ENCODE measurements at regions not wholly inside any gene's neighbourhood (a gene's known extent, or its start where the extent isn't known, plus 50 kb on each side); places are given as distances from the start of the nearest gene placed in this dataset.
"Not testable (repeated sequence)": the region's sequence is repeated elsewhere in the genome, so short reads cannot be mapped to it uniquely, and the experiment has no call there.

DNA sequence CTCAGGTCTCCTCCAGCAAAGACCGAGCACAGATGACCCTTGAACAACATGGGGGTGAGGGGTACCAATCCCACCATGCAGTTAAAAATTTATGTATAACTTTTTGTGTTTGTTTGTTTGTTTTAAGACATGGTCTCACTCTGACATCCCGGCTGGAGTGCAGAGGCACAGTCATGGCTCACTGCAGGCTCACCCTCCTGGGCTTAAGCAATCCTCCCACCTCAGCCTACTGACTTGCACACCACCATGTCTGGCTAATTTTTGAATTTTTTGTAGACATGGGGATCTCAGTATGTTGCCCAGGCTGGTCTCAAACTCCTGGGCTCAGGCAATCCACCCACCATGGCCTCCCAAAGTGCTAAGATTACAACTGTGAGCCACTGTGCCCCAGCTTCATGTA, 231.0 kb upstream of the PIK3R1 start:
- 36% methylated on average over 2 of the region's 2 CpGs for WGBS (ENCODE audit: missing lambda C conversion rate)
- H3K4me1 ChIP-seq: no peaks in the 10 kb centered on the region
- POLR2A ChIA-PET: no interaction called here
- H3K4me3 ChIP-seq: no peak overlapping the region
- ATAC-seq (no peak), FAIRE-seq (no peak), DNase-seq (ENCODE audit: low read depth in 1 of 2, low spot score in 1 of 2) (no peak)
- H3K9me3 ChIP-seq: no peaks in the 10 kb centered on the region
- CTCF ChIA-PET: no interaction called here
- TF ChIP-seq FOSB (CRISPR knock-in tag; IDR thresholded peaks at IDR 0.05) (no peak), NR3C1 (IDR thresholded peaks at IDR 0.05) (no peak), ESRRA (IDR thresholded peaks at IDR 0.05; ENCODE audit: borderline replicate concordance, low read length) (no peak), CBX2 (IDR thresholded peaks at IDR 0.05; ENCODE audit: borderline replicate concordance, low read depth) (no peak), ZC3H11A (IDR thresholded peaks at IDR 0.05) (no peak), PHF8 (IDR thresholded peaks at IDR 0.05; ENCODE audit: borderline replicate concordance, low read depth) (no peak), EHF (CRISPR knock-in tag; IDR thresholded peaks at IDR 0.05) (no peak), TFCP2L1 (CRISPR knock-in tag; IDR thresholded peaks at IDR 0.05) (no peak), RNF2 (IDR thresholded peaks at IDR 0.05; ENCODE audit: borderline replicate concordance, low read depth) (no peak)
- TF ChIP-seq, protein P1, sequence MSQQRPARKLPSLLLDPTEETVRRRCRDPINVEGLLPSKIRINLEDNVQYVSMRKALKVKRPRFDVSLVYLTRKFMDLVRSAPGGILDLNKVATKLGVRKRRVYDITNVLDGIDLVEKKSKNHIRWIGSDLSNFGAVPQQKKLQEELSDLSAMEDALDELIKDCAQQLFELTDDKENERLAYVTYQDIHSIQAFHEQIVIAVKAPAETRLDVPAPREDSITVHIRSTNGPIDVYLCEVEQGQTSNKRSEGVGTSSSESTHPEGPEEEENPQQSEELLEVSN (IDR thresholded peaks at IDR 0.05; ENCODE audit: borderline replicate concordance, low read depth): no peak
- TF ChIP-seq, protein P2, sequence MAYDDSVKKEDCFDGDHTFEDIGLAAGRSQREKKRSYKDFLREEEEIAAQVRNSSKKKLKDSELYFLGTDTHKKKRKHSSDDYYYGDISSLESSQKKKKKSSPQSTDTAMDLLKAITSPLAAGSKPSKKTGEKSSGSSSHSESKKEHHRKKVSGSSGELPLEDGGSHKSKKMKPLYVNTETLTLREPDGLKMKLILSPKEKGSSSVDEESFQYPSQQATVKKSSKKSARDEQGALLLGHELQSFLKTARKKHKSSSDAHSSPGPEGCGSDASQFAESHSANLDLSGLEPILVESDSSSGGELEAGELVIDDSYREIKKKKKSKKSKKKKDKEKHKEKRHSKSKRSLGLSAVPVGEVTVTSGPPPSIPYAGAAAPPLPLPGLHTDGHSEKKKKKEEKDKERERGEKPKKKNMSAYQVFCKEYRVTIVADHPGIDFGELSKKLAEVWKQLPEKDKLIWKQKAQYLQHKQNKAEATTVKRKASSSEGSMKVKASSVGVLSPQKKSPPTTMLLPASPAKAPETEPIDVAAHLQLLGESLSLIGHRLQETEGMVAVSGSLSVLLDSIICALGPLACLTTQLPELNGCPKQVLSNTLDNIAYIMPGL (CRISPR knock-in tag; IDR thresholded peaks at IDR 0.05; ENCODE audit: borderline replicate concordance): no peak
- TF ChIP-seq, protein P3, sequence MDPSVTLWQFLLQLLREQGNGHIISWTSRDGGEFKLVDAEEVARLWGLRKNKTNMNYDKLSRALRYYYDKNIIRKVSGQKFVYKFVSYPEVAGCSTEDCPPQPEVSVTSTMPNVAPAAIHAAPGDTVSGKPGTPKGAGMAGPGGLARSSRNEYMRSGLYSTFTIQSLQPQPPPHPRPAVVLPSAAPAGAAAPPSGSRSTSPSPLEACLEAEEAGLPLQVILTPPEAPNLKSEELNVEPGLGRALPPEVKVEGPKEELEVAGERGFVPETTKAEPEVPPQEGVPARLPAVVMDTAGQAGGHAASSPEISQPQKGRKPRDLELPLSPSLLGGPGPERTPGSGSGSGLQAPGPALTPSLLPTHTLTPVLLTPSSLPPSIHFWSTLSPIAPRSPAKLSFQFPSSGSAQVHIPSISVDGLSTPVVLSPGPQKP (IDR thresholded peaks at IDR 0.05; ENCODE audit: low read depth, low read length): no peak
- no peak overlapping the region for H3K27ac ChIP-seq
- H3K4me2 ChIP-seq: no peak overlapping the region

DNA sequence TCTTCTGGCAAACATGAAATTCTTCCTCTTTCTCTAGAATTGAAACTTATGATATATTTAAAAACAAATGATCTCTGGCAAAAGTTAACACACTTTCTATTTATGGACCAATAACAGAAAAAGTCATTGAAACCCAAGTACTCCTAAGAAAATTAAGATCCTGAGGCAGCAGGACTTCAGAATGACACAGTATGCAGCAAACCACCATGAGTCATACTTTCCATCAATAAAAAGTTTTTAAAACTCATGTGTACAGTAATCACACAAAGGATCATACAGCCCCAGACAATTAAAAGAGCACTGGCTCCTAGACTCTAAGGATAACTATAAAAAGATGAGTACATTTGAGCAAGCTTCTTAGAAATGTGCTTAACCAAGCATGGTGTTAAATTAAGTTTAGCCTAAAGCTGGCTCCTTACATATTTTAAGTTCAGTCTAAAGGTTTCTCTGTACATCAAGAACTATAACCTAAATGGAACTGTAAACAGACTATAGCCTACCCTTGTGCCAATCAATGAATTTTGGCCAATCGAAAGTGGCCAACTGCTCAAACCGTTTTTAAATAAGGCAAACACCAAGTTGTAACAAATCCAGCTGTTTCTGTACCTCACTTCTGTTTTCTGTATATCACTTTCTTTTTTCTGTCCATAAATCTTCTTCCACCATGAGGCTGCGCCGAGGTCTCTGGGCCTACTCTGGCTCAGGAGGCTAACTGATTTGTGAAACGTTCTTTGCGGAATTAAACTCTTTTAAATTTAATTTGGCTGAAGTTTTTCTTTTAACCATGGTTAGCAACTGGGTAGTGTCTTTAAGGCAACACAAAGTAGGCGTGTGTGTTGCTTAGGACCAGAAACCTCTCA, 232.1 kb upstream of the PIK3R1 start:
- Histone ChIP-seq H3K4me2 (no peak overlapping the region), H3K27ac (no peak overlapping the region), H3K4me1 (no peaks in the 10 kb centered on the region), H3K9me3 (no peaks in the 10 kb centered on the region), H3K4me3 (no peak overlapping the region)
- DNase-seq (ENCODE audit: low read depth in 1 of 2, low spot score in 1 of 2) (no peak), ATAC-seq (no peak), FAIRE-seq (no peak)
- POLR2A ChIA-PET: no interaction called here
- 66% methylated on average over 7 of the region's 7 CpGs for WGBS (ENCODE audit: missing lambda C conversion rate)
- TF ChIP-seq FOSL2 (IDR thresholded peaks at IDR 0.05) (no peak), FOSL2 (CRISPR knock-in tag; IDR thresholded peaks at IDR 0.05) (peak; percentile 24; the same call in 1 of the 2 replicates), EHF (CRISPR knock-in tag; IDR thresholded peaks at IDR 0.05) (no peak), RNF2 (IDR thresholded peaks at IDR 0.05; ENCODE audit: borderline replicate concordance, low read depth) (no peak)
- CTCF ChIA-PET: interaction anchor here (0.5 kb wide), 1 partner anchor 270 kb away, joined by 4 read pairs; no protein-coding TSS in a partner anchor

DNA sequence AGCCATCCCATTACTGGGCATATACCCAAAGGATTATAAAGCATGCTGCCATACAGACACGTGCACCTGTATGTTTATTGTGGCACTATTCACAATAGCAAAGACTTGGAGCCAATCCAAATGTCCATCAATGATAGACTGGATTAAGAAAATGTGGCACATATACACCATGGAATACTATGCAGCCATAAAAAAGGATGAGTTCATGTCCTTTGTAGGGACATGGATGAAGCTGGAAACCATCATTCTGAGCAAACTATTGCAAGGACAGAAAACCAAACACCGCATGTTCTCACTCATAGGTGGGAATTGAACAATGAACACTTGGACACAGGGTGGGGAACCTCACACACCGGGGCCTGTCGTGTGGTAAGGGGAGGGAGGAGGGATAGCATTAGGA, 233.4 kb upstream of the PIK3R1 start:
- ATAC-seq; FAIRE-seq; H3K4me3 ChIP-seq; DNase-seq (ENCODE audit: low read depth in 1 of 2, low spot score in 1 of 2); H3K4me1 ChIP-seq; CTCF ChIA-PET; H3K4me2 ChIP-seq; POLR2A ChIA-PET; H3K9me3 ChIP-seq; H3K27ac ChIP-seq: not testable (repeated sequence)
- WGBS (ENCODE audit: missing lambda C conversion rate): 38% methylated on average over 4 of the region's 4 CpGs

DNA sequence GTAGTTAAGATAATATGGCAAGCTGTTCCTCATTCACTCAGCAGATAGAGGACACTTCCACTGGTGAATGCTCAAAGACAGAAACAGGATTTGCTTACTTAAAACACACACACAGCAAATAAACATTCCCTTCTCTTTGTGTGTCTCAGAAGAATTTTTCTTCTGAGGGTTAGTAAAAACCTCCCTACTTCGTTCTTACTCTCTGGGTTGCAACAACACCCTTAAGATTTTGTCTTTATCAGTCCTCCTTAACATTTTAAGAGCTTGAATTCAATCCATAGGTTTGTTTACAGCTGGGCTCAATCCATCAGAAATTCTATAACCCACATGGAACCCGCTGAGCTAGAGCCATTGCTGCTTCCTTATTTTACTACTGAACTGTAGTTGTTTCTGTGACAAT, 237.4 kb upstream of the PIK3R1 start:
- no peak for FAIRE-seq
- 4% methylated on average over 2 of the region's 2 CpGs for WGBS (ENCODE audit: missing lambda C conversion rate)
- CTCF ChIA-PET: no interaction called here

More for the DNA sequence above, 237.4 kb upstream of the PIK3R1 start:
- POLR2A ChIA-PET: no interaction called here
- ATAC-seq: no peak
- no peak overlapping the region for H3K4me2 ChIP-seq
- DNase-seq (ENCODE audit: low read depth in 1 of 2, low spot score in 1 of 2): no peak
- no peak overlapping the region for H3K4me3 ChIP-seq
- H3K4me1 ChIP-seq: no peaks in the 10 kb centered on the region
- no peak overlapping the region for H3K27ac ChIP-seq
- TF ChIP-seq CEBPB (IDR thresholded peaks at IDR 0.05) (no peak), GATA3 (IDR thresholded peaks at IDR 0.05; ENCODE audit: borderline replicate concordance) (no peak), HEYL (CRISPR knock-in tag; IDR thresholded peaks at IDR 0.05) (no peak), CBX8 (IDR thresholded peaks at IDR 0.05) (no peak), RCOR1 (IDR thresholded peaks at IDR 0.05; ENCODE audit: low read depth, low read length) (no peak), JUN (IDR thresholded peaks at IDR 0.05) (no peak), JUNB (IDR thresholded peaks at IDR 0.05) (no peak)
- TF ChIP-seq, protein P3 (IDR thresholded peaks at IDR 0.05; ENCODE audit: low read depth, low read length): no peak
- TF ChIP-seq, protein P4, sequence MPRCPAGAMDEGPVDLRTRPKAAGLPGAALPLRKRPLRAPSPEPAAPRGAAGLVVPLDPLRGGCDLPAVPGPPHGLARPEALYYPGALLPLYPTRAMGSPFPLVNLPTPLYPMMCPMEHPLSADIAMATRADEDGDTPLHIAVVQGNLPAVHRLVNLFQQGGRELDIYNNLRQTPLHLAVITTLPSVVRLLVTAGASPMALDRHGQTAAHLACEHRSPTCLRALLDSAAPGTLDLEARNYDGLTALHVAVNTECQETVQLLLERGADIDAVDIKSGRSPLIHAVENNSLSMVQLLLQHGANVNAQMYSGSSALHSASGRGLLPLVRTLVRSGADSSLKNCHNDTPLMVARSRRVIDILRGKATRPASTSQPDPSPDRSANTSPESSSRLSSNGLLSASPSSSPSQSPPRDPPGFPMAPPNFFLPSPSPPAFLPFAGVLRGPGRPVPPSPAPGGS (IDR thresholded peaks at IDR 0.05): no peak
- TF ChIP-seq, protein P5, sequence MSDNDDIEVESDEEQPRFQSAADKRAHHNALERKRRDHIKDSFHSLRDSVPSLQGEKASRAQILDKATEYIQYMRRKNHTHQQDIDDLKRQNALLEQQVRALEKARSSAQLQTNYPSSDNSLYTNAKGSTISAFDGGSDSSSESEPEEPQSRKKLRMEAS (IDR thresholded peaks at IDR 0.05): no peak
- H3K9me3 ChIP-seq: no peaks in the 10 kb centered on the region
